Heart left ventricle (tissue), 13 donors: ENCODE measurements at regions not wholly inside any gene's neighbourhood (a gene's known extent, or its start where the extent isn't known, plus 50 kb on each side); places are given as distances from the start of the nearest gene placed in this dataset.

ENCODE experiments used
- POLR2A ChIP-seq, 2 donors: fragments of 450-650 bp; IDR thresholded peaks; one replicate each; pipeline ENCODE4 v1.6.1; 2017; ENCODE audit warnings: antibody characterized with exemption in 2 of 2, mild to moderate bottlenecking in 2 of 2, moderate library complexity in 2 of 2
- TF ChIP-seq, protein P1 (sequence below), 12 donors: fragments of 200-600 bp; sonication (generic) in 4 of 12; IDR thresholded peaks; one replicate each; pipeline versions ENCODE4 v1.5.0 to v1.8.0; 2018 to 2022; ENCODE audit warnings: antibody characterized with exemption in 12 of 12, mild to moderate bottlenecking in 5 of 12
- donor health status: ischemic (EF 13 %, LVEDD 7.1; RV severe dilation, severe dysfunction).
- donor health status: DM: no; HTN: yes; CAD: no.
- donor health status: DM: no; HTN: no; CAD: no.
- donor health status: ischemic (EF 25% LVEDD 6.9; RV normal size, moderate dysfunction).
- donor health status: ischemic (EF 25% LVEDD 5.7; RV mildly dilated, moderate dysfunction).
- donor health status: ischemic (EF 35%, LVEDD 5.7; RV mildly dilated, moderate dysfunction).
- donor health status: nonischemic (EF 11% LVEDD 7.7; RV severe dilation, severe dysfunction).
- donor health status: DM: yes; HTN: yes; CAD: no.
- donor health status: PGD.
- donor health status: ischemic (EF 29% LVEDD 5.4; RV normal size, mild dysfunction).
- donor health status: nonischemic (EF 23%, LVEDD 6.1; RV moderate dilation, normal function).

DNA sequence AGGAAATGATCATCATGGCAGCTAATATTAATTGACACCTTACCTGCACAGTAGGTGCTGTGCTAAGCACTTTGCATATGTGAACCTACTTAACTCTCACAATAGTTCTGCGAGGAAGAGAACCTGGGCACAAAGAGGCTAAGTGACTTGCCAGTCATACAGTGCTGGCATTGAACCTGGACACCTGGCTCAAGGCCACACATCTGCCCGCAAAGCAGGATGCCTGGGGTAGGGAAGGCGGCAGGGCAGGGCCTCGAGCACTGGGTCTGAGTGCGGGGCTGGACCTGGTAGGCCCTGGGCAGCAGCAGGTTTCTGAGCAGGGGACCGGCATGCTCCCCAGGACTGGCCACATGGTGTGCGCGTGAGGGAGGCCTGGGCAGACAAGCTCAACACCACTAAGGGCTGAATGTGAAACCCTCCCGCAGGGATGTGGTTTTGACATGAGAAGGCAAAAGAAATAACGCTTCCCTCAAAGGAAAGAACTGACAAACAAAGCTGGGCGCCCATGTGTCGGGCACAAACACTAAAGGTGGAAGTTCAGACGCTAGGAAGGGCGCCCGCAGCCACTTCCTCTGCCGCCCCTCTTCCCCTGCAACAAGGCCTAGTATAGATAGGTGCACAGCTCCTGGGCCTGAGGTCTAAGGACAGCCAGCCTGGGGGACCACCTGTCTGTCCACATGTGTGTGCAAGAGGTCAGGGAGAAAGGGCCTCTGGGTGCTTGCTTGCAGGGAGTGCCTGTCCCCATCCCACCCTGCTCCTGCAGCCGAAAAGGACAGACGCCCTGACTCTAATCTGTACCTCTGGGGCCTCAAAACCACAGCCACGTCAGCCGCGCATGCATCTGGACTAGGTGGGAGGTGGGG lies 92.5 kb downstream of the ZFP36L2 start:
- TF ChIP-seq, protein P1, sequence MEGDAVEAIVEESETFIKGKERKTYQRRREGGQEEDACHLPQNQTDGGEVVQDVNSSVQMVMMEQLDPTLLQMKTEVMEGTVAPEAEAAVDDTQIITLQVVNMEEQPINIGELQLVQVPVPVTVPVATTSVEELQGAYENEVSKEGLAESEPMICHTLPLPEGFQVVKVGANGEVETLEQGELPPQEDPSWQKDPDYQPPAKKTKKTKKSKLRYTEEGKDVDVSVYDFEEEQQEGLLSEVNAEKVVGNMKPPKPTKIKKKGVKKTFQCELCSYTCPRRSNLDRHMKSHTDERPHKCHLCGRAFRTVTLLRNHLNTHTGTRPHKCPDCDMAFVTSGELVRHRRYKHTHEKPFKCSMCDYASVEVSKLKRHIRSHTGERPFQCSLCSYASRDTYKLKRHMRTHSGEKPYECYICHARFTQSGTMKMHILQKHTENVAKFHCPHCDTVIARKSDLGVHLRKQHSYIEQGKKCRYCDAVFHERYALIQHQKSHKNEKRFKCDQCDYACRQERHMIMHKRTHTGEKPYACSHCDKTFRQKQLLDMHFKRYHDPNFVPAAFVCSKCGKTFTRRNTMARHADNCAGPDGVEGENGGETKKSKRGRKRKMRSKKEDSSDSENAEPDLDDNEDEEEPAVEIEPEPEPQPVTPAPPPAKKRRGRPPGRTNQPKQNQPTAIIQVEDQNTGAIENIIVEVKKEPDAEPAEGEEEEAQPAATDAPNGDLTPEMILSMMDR (IDR thresholded peaks at IDR 0.05) = no peak
- TF ChIP-seq POLR2A (IDR thresholded peaks at IDR 0.05) = no peak
